Hepatocyte (in vitro differentiated cells): ENCODE measurements at regions not wholly inside any gene's neighbourhood (a gene's known extent, or its start where the extent isn't known, plus 50 kb on each side); places are given as distances from the start of the nearest gene placed in this dataset.

Experiments used
- DNase-seq: peaks from one replicate; pipeline ENCODE4 v3.0.0-alpha.2; 2016; ENCODE audit warnings: low spot score
- H2AFZ ChIP-seq: fragments of 200-600 bp; sonication (generic); 2 replicates; pipeline ENCODE4 v1.6.0; 2016; ENCODE audit warnings: antibody characterized with exemption, mild to moderate bottlenecking
- H3K27ac ChIP-seq: fragments of 200-600 bp; sonication (generic); 2 replicates; pipeline ENCODE4 v1.5.1; 2016; ENCODE audit warnings: mild to moderate bottlenecking
- H3K27me3 ChIP-seq: fragments of 200-600 bp; sonication (generic); 2 replicates; pipeline ENCODE4 v1.6.1; 2016
- H3K36me3 ChIP-seq: fragments of 200-600 bp; sonication (generic); replicated peaks from 2 replicates; pipeline ENCODE4 v1.5.1; 2016; ENCODE audit warnings: low read depth; ENCODE audit not compliant: insufficient read depth
- H3K4me1 ChIP-seq: fragments of 200-600 bp; sonication (generic); 2 replicates; pipeline ENCODE4 v1.5.1; 2016; ENCODE audit warnings: mild to moderate bottlenecking, moderate library complexity; ENCODE audit not compliant: insufficient read depth
- H3K4me2 ChIP-seq: fragments of 200-600 bp; sonication (generic); 2 replicates; pipeline ENCODE4 v1.6.0; 2016
- H3K4me3 ChIP-seq: fragments of 200-600 bp; sonication (generic); 2 replicates; pipeline ENCODE4 v1.5.1; 2016; ENCODE audit warnings: mild to moderate bottlenecking
- H3K79me2 ChIP-seq: fragments of 200-600 bp; sonication (generic); 2 replicates; pipeline ENCODE4 v1.6.0; 2017; ENCODE audit warnings: mild to moderate bottlenecking
- H3K9me2 ChIP-seq: fragments of 200-600 bp; sonication (generic); replicated peaks from 2 replicates; pipeline ENCODE4 v1.6.0; 2017; ENCODE audit warnings: mild to moderate bottlenecking; ENCODE audit not compliant: insufficient read depth
- H3K9me3 ChIP-seq: fragments of 200-600 bp; sonication (generic); 2 replicates; pipeline ENCODE4 v1.5.1; 2016; ENCODE audit warnings: low read depth, mild to moderate bottlenecking
- H4K20me1 ChIP-seq: fragments of 200-600 bp; sonication (generic); 2 replicates; pipeline ENCODE4 v1.6.0; 2016; ENCODE audit warnings: mild to moderate bottlenecking; ENCODE audit not compliant: insufficient read depth, poor library complexity, severe bottlenecking
- CTCF ChIP-seq: fragments of 200-600 bp; sonication (generic); IDR thresholded peaks from 2 replicates; pipeline ENCODE4 v1.5.1; 2016; ENCODE audit warnings: antibody characterized with exemption, mild to moderate bottlenecking; ENCODE audit not compliant: poor library complexity
- EZH2 ChIP-seq: fragments of 200-600 bp; sonication (generic); IDR thresholded peaks from 2 replicates; pipeline ENCODE4 v1.6.1; 2016; ENCODE audit warnings: antibody characterized with exemption, mild to moderate bottlenecking, borderline replicate concordance
- EZH2phosphoT487 ChIP-seq: fragments of 200-600 bp; sonication (generic); IDR thresholded peaks from one replicate; pipeline ENCODE4 v1.6.1; 2018; ENCODE audit warnings: antibody characterized with exemption, mild to moderate bottlenecking, low read depth, moderate library complexity; ENCODE audit not compliant: unreplicated experiment, severe bottlenecking
- WGBS: methylation state at CpG from one replicate; pipeline ENCODE4 v1.1.6; 2016; ENCODE audit warnings: low lambda C conversion rate; ENCODE audit errors: missing lambda C conversion rate; 5-methylcytosine and 5-hydroxymethylcytosine counted together

- H3K27me3 ChIP-seq, result no peaks in the 10 kb centered on the region
- 94% methylated on average over 5 of the region's 5 CpGs for WGBS
- no peak for TF ChIP-seq EZH2
- H3K9me2 ChIP-seq, result no peaks in the 10 kb centered on the region
- no peak overlapping the region for H3K27ac ChIP-seq
- DNase-seq, result no peak
- no peaks in the 10 kb centered on the region for H3K36me3 ChIP-seq
- no peaks in the 10 kb centered on the region for H3K9me3 ChIP-seq
- H3K4me1 ChIP-seq, result peaks cover 2% of the 10 kb centered on the region
- no peak overlapping the region for H3K4me3 ChIP-seq
- no peaks in the 10 kb centered on the region for H4K20me1 ChIP-seq
- no peaks in the 10 kb centered on the region for H3K79me2 ChIP-seq
- no peak overlapping the region for H3K4me2 ChIP-seq
- no peak overlapping the region for H2AFZ ChIP-seq
These were observed 112.4 kb upstream of the FZD8 start for GRCh38 chr10:35754519-35754918.

- Histone ChIP-seq H3K4me2 (no peak overlapping the region), H3K4me1 (peaks cover 2% of the 10 kb centered on the region), H3K4me3 (no peak overlapping the region), H3K27ac (no peak overlapping the region), H3K27me3 (no peaks in the 10 kb centered on the region), H2AFZ (no peak overlapping the region), H4K20me1 (no peaks in the 10 kb centered on the region), H3K9me3 (no peaks in the 10 kb centered on the region), H3K79me2 (no peaks in the 10 kb centered on the region), H3K9me2 (no peaks in the 10 kb centered on the region), H3K36me3 (no peaks in the 10 kb centered on the region)
- no peak for TF ChIP-seq CTCF
- TF ChIP-seq EZH2phosphoT487, result no peak
- no peak for TF ChIP-seq EZH2
- no peak for DNase-seq
- 86% methylated on average over 11 of the region's 11 CpGs for WGBS
These were observed 110.7 kb upstream of the FZD8 start for GRCh38 chr10:35752469-35753461.

- Histone ChIP-seq H3K36me3 (no peaks in the 10 kb centered on the region), H4K20me1 (no peaks in the 10 kb centered on the region), H3K4me3 (no peak overlapping the region), H3K4me2 (no peak overlapping the region), H3K79me2 (no peaks in the 10 kb centered on the region), H3K27ac (no peak overlapping the region), H3K9me3 (no peaks in the 10 kb centered on the region), H2AFZ (no peak overlapping the region), H3K9me2 (no peaks in the 10 kb centered on the region), H3K27me3 (no peaks in the 10 kb centered on the region), H3K4me1 (peaks cover 2% of the 10 kb centered on the region)
- DNase-seq, result no peak
- TF ChIP-seq EZH2phosphoT487, result no peak
- TF ChIP-seq EZH2, result no peak
- no peak for TF ChIP-seq CTCF
- 79% methylated on average over 2 of the region's 2 CpGs for WGBS
These were observed 109.3 kb upstream of the FZD8 start for GRCh38 chr10:35751347-35751746.

- no peak overlapping the region for H2AFZ ChIP-seq
- no peaks in the 10 kb centered on the region for H3K27me3 ChIP-seq
- peaks cover 2% of the 10 kb centered on the region for H3K4me1 ChIP-seq
- TF ChIP-seq EZH2 (no peak), CTCF (no peak), EZH2phosphoT487 (no peak)
- no peaks in the 10 kb centered on the region for H3K36me3 ChIP-seq
- H3K4me3 ChIP-seq, result no peak overlapping the region
- H4K20me1 ChIP-seq, result no peaks in the 10 kb centered on the region
- 76% methylated on average over 6 of the region's 6 CpGs for WGBS
- no peaks in the 10 kb centered on the region for H3K9me3 ChIP-seq
- no peaks in the 10 kb centered on the region for H3K79me2 ChIP-seq
- no peak overlapping the region for H3K27ac ChIP-seq
- DNase-seq, result no peak
- H3K4me2 ChIP-seq, result no peak overlapping the region
- no peaks in the 10 kb centered on the region for H3K9me2 ChIP-seq
These were observed 107.1 kb upstream of the FZD8 start for GRCh38 chr10:35749230-35749629.
